AG09309 (cell line): ENCODE measurements at regions not wholly inside any gene's neighbourhood (a gene's known extent, or its start where the extent isn't known, plus 50 kb on each side); places are given as distances from the start of the nearest gene placed in this dataset.
"Not testable (repeated sequence)": the region's sequence is repeated elsewhere in the genome, so short reads cannot be mapped to it uniquely, and the experiment has no call there.

Experiments used
- DNase-seq: peaks from one replicate; pipeline ENCODE4 v3.0.0-alpha.2; 2010; ENCODE audit warnings: low read depth
- H3K4me3 ChIP-seq: 2 replicates; pipeline ENCODE4 v1.5.1; 2011; ENCODE audit warnings: mild to moderate bottlenecking, low read depth, low read length, moderate library complexity; ENCODE audit not compliant: control insufficient read depth
- CTCF ChIP-seq: IDR thresholded peaks from 2 replicates; pipeline ENCODE4 v1.5.1; 2011; ENCODE audit warnings: mild to moderate bottlenecking, low read depth, low read length, inconsistent platforms; ENCODE audit not compliant: insufficient read depth, control insufficient read depth; ENCODE audit errors: missing control alignments

- TF ChIP-seq CTCF: no peak
- H3K4me3 ChIP-seq: no peak overlapping the region
- no peak for DNase-seq
Observed at GRCh38 chr7:123273185-123273584, 73.4 kb upstream of the SLC13A1 start.

- no peak for DNase-seq
- TF ChIP-seq CTCF: no peak
- no peak overlapping the region for H3K4me3 ChIP-seq
Observed at GRCh38 chr7:123271856-123272255, 72.1 kb upstream of the SLC13A1 start.

GRCh38 chr7:123271231-123271630 is 71.5 kb upstream of the SLC13A1 start:
- H3K4me3 ChIP-seq: no peak overlapping the region
- no peak for TF ChIP-seq CTCF
- no peak for DNase-seq

- no peak for DNase-seq
- H3K4me3 ChIP-seq: no peak overlapping the region
- TF ChIP-seq CTCF: no peak
Observed at GRCh38 chr7:123270570-123270969, 70.8 kb upstream of the SLC13A1 start.

GRCh38 chr7:123265853-123266252 is 66.1 kb upstream of the SLC13A1 start:
- H3K4me3 ChIP-seq: no peak overlapping the region
- DNase-seq: no peak
- TF ChIP-seq CTCF: no peak

- H3K4me3 ChIP-seq, DNase-seq: not testable (repeated sequence)
Observed at GRCh38 chr7:123264820-123265219, 65.1 kb upstream of the SLC13A1 start.

- H3K4me3 ChIP-seq: no peak overlapping the region
- no peak for DNase-seq
- no peak for TF ChIP-seq CTCF
Observed at GRCh38 chr7:123260428-123260960, 60.7 kb upstream of the SLC13A1 start.
